Peyer's patch (tissue), 4 donors: ENCODE measurements at regions not wholly inside any gene's neighbourhood (a gene's known extent, or its start where the extent isn't known, plus 50 kb on each side); places are given as distances from the start of the nearest gene placed in this dataset.

Source experiments
- DNase-seq, 3 donors: peaks; one replicate each; pipeline ENCODE4 v3.0.0-alpha.2; 2017 to 2019
- H3K27ac ChIP-seq, 4 donors: fragments of 200-600 bp; sonication (generic); one replicate each; pipeline ENCODE4 v1.5.1; 2016 to 2019
- H3K27me3 ChIP-seq, 2 donors: fragments of 200-600 bp; sonication (generic); one replicate each; pipeline ENCODE4 v1.5.1; 2019
- H3K36me3 ChIP-seq, 3 donors: fragments of 200-600 bp; sonication (generic); one replicate each; pipeline ENCODE4 v1.5.1; 2016 to 2019
- H3K4me1 ChIP-seq, 4 donors: fragments of 200-600 bp; sonication (generic); one replicate each; pipeline ENCODE4 v1.5.1; 2016 to 2019
- H3K4me3 ChIP-seq, 4 donors: fragments of 200-600 bp; sonication (generic); 1 replicate in 3 of 4; 2 replicates in 1 of 4; pipeline ENCODE4 v1.5.1; 2016 to 2019; ENCODE audit warnings: mild to moderate bottlenecking in 1 of 4
- H3K9me3 ChIP-seq, 4 donors: fragments of 200-600 bp; sonication (generic); one replicate each; pipeline ENCODE4 v1.5.1; 2016 to 2019; ENCODE audit warnings: mild to moderate bottlenecking in 1 of 4
- POLR2A ChIP-seq, 2 donors: fragments of 450-650 bp; IDR thresholded peaks; one replicate each; pipeline ENCODE4 v1.5.1; 2017; ENCODE audit warnings: antibody characterized with exemption in 2 of 2, mild to moderate bottlenecking in 2 of 2, moderate library complexity in 2 of 2
- TF ChIP-seq, protein P1 (sequence below), 6 experiments: fragments of 450-650 bp in 4 of 6; fragments of 200-600 bp in 2 of 6; sonication (generic) in 1 of 6; IDR thresholded peaks; one replicate each; pipeline ENCODE4 v1.5.1; 2017 to 2019; ENCODE audit warnings: antibody characterized with exemption in 6 of 6, mild to moderate bottlenecking in 3 of 6, moderate library complexity in 1 of 6

DNA sequence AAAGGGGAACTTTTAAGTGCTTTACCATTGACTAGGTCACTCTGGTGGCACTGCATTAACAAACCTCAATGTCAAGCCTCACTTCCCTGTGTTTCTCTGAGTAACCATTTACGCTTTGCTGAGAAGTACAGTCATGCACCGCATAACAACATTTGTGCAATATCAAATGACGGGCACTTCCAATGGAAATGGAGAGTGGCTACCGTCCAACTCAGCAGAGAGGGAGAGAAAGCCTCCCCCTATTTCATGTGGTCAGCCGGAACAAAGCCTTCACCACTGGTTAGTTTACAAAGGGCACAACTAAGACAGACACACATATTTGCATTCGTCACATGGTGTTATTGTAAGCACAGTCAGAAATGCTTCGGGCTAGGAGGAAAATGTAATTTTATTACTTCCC lies 117.3 kb downstream of the RASSF10 start:
- Histone ChIP-seq H3K9me3 (no peaks in the 10 kb centered on the region), H3K27me3 (no peaks in the 10 kb centered on the region), H3K4me1 (no peaks in the 10 kb centered on the region), H3K4me3 (no peak overlapping the region), H3K27ac (no peak overlapping the region), H3K36me3 (no peaks in the 10 kb centered on the region)
- TF ChIP-seq, protein P1, sequence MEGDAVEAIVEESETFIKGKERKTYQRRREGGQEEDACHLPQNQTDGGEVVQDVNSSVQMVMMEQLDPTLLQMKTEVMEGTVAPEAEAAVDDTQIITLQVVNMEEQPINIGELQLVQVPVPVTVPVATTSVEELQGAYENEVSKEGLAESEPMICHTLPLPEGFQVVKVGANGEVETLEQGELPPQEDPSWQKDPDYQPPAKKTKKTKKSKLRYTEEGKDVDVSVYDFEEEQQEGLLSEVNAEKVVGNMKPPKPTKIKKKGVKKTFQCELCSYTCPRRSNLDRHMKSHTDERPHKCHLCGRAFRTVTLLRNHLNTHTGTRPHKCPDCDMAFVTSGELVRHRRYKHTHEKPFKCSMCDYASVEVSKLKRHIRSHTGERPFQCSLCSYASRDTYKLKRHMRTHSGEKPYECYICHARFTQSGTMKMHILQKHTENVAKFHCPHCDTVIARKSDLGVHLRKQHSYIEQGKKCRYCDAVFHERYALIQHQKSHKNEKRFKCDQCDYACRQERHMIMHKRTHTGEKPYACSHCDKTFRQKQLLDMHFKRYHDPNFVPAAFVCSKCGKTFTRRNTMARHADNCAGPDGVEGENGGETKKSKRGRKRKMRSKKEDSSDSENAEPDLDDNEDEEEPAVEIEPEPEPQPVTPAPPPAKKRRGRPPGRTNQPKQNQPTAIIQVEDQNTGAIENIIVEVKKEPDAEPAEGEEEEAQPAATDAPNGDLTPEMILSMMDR (IDR thresholded peaks at IDR 0.05), result no peak
- TF ChIP-seq POLR2A (IDR thresholded peaks at IDR 0.05), result no peak
- DNase-seq, result no peak

DNA sequence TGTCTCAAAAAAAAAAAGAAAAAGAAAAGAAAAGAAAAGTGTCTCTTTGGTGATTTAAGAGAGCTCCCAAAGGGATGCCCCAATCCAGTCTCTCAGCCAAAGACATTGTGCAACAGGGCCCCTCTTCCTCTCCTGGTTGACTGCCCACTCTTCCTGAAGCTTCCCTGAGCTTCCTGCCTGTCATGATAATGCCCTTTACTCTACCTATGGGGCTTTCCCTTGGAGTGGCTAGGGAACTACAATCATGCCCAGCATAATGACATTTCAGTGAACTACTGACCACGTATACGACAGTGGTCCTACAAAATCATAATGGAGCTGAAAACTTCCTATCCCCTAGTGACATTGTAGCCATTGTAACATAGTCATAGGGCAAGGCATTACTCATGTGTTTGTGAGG lies 118.0 kb downstream of the RASSF10 start:
- Histone ChIP-seq H3K4me3 (no peak overlapping the region), H3K4me1 (no peaks in the 10 kb centered on the region), H3K9me3 (no peaks in the 10 kb centered on the region), H3K27ac (no peak overlapping the region), H3K27me3 (no peaks in the 10 kb centered on the region), H3K36me3 (no peaks in the 10 kb centered on the region)
- no peak for TF ChIP-seq POLR2A (IDR thresholded peaks at IDR 0.05)
- TF ChIP-seq, protein P1 (IDR thresholded peaks at IDR 0.05), result no peak
- no peak for DNase-seq

DNA sequence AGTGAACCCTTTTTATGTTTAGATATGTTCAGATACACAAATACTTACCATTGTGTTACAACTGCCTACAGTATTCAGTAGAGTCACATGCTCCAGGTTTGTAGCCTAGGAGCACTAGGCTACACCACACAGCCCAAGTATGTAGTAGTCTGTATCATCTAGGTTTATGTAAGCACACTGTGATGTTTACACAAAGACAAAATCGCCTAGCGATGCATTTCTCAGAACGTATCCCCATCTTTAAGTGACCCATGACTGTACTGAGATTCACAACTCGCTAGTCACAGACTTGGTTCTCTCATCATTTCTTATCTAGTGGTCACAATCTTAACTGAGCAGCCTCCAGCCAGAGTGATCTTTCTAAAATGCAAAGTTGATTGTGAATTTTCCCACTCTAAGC lies 119.2 kb downstream of the RASSF10 start:
- H3K9me3 ChIP-seq, result no peaks in the 10 kb centered on the region
- no peak for TF ChIP-seq POLR2A (IDR thresholded peaks at IDR 0.05)
- TF ChIP-seq, protein P1 (IDR thresholded peaks at IDR 0.05), result no peak
- H3K27me3 ChIP-seq, result no peaks in the 10 kb centered on the region
- H3K4me1 ChIP-seq, result no peaks in the 10 kb centered on the region
- H3K36me3 ChIP-seq, result no peaks in the 10 kb centered on the region
- H3K27ac ChIP-seq, result no peak overlapping the region
- H3K4me3 ChIP-seq, result no peak overlapping the region
- DNase-seq, result no peak

DNA sequence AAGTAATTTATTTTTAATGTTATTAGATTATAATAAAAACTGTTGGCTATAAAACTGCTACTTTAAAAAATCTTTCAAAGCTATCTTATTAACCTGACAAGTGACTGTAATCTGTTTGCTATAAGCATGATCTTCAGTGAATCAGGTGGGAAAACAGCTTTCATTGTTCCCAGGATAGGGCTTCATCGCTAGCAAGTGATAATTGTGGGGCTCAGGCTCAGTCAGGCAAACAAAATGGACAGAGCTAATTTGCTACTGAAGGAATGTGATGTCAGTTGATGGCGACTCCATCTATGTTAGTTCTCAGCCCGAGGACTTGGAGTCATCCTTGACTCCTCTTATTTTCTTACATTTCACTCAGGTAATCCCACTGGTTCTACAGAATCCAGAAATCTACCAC lies 125.0 kb downstream of the RASSF10 start:
- H3K27me3 ChIP-seq, result no peaks in the 10 kb centered on the region
- H3K4me3 ChIP-seq, result no peak overlapping the region
- H3K9me3 ChIP-seq, result no peaks in the 10 kb centered on the region
- no peaks in the 10 kb centered on the region for H3K36me3 ChIP-seq
- H3K27ac ChIP-seq, result no peak overlapping the region
- no peak for DNase-seq
- TF ChIP-seq POLR2A (IDR thresholded peaks at IDR 0.05), result no peak
- TF ChIP-seq, protein P1 (IDR thresholded peaks at IDR 0.05), result no peak
- no peaks in the 10 kb centered on the region for H3K4me1 ChIP-seq

DNA sequence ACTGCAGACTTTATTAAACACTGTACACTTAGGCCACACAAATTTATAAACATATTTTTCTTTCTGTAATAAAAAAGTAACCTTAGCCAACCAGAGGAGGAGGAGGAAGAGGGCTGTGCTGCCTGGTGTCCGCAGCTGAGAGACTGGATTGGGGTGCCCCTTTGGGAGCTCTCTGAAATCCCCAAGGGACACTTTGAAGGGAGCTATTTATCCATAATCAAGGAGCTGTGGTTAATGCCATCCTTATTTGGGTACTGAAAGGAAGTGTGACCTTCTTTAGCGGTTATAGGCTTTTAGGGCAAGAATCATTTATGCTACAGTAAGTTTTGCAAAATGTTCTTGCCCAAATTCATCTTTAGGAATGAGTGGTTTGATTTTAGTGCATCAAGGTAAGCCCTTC lies 125.8 kb downstream of the RASSF10 start:
- no peak overlapping the region for H3K27ac ChIP-seq
- no peak overlapping the region for H3K4me3 ChIP-seq
- no peaks in the 10 kb centered on the region for H3K36me3 ChIP-seq
- H3K9me3 ChIP-seq, result no peaks in the 10 kb centered on the region
- no peak for DNase-seq
- no peaks in the 10 kb centered on the region for H3K27me3 ChIP-seq
- TF ChIP-seq POLR2A (IDR thresholded peaks at IDR 0.05), result no peak
- TF ChIP-seq, protein P1 (IDR thresholded peaks at IDR 0.05), result no peak
- H3K4me1 ChIP-seq, result peaks cover 0 to 6% (median 0%) of the 10 kb centered on the region in 4 donors
